A549 (cell line): ENCODE measurements at regions not wholly inside any gene's neighbourhood (a gene's known extent, or its start where the extent isn't known, plus 50 kb on each side); places are given as distances from the start of the nearest gene placed in this dataset.
A peak's percentile ranks its signal among the peaks of the same experiment; 100 is the strongest.

Experiments
- ATAC-seq, 2 experiments: fragments of 200-7000 bp in 1 of 2; fragments of >200 bp in 1 of 2; cut with Nextera tagmentation in 1 of 2; cut with Tn5 transposase in 1 of 2; 3 replicates each; pipeline versions ENCODE4 v1.8.0 to v1.9.1; 2018 to 2020; ENCODE audit warnings: mild to moderate bottlenecking in 1 of 2, moderate library complexity in 1 of 2
- CTCF ChIA-PET: fragments of 300-600 bp; sonication (Branson Sonifier 250); formaldehyde crosslinking; extraction: SDS; loops from one replicate; lab custom pipeline; 2021; ENCODE audit warnings: antibody characterized with exemption, inconsistent platforms; lab: Yijun Ruan, JAX
- POLR2A ChIA-PET: fragments of 350-600 bp; formaldehyde crosslinking; extraction: SDS; loops from one replicate; lab custom pipeline; 2021; ENCODE audit warnings: antibody characterized with exemption, inconsistent platforms; lab: Yijun Ruan, JAX
- DNase-seq, 2 experiments: peaks; one replicate each; pipeline versions ENCODE4 v3.0.0 to v3.0.0-alpha.2; 2011 to 2016; ENCODE audit warnings: low read depth in 1 of 2, low spot score in 1 of 2
- FAIRE-seq: peaks from 2 replicates; lab custom pipeline; 2011; peaks lifted over from hg19 to GRCh38; lab: Jason Lieb, UNC
- H3K27ac ChIP-seq, 2 experiments: fragments of >200 bp; sonication (Bioruptor Twin); formaldehyde crosslinking; 3 replicates each; pipeline ENCODE4 v1.5.1; 2016 to 2017
- H3K4me1 ChIP-seq: fragments of >200 bp; sonication (Bioruptor Twin); formaldehyde crosslinking; 3 replicates; pipeline ENCODE4 v1.6.1; 2016
- H3K4me2 ChIP-seq: fragments of >200 bp; sonication (Bioruptor Twin); formaldehyde crosslinking; 3 replicates; pipeline ENCODE4 v1.6.1; 2016
- H3K4me3 ChIP-seq: fragments of >200 bp; sonication (Bioruptor Twin); formaldehyde crosslinking; 3 replicates; pipeline ENCODE4 v1.5.1; 2016
- H3K9me3 ChIP-seq: fragments of >200 bp; sonication (Bioruptor Twin); formaldehyde crosslinking; 3 replicates; pipeline ENCODE4 v1.6.1; 2016
- CBX2 ChIP-seq: fragments of 200-600 bp; sonication (generic); IDR thresholded peaks from 2 replicates; pipeline ENCODE4 v1.6.1; 2016; ENCODE audit warnings: low read depth, mild to moderate bottlenecking, borderline replicate concordance
- EHF ChIP-seq: fragments of 250-450 bp; sonication (Bioruptor Pico); IDR thresholded peaks from 2 replicates; pipeline ENCODE4 v1.5.0; 2020; ENCODE audit warnings: mild to moderate bottlenecking
- FOSB ChIP-seq: fragments of 250-450 bp; sonication (Bioruptor Pico); IDR thresholded peaks from 2 replicates; pipeline ENCODE4 v1.5.0; 2020; ENCODE audit warnings: mild to moderate bottlenecking, moderate library complexity
- FOXS1 ChIP-seq: fragments of 250-450 bp; sonication (Bioruptor Pico); IDR thresholded peaks from 2 replicates; pipeline ENCODE4 v1.5.0; 2020; ENCODE audit warnings: mild to moderate bottlenecking, moderate library complexity
- HOXA7 ChIP-seq: fragments of 250-450 bp; sonication (Bioruptor Pico); IDR thresholded peaks from 2 replicates; pipeline ENCODE4 v1.5.0; 2020; ENCODE audit warnings: mild to moderate bottlenecking, moderate library complexity
- HOXB13 ChIP-seq: fragments of 250-450 bp; sonication (Bioruptor Pico); IDR thresholded peaks from 2 replicates; pipeline ENCODE4 v1.5.0; 2020; ENCODE audit warnings: low read depth, mild to moderate bottlenecking, moderate library complexity
- HOXB5 ChIP-seq: fragments of 250-450 bp; sonication (Bioruptor Pico); IDR thresholded peaks from 2 replicates; pipeline ENCODE4 v1.5.0; 2020; ENCODE audit warnings: mild to moderate bottlenecking, moderate library complexity
- JUN ChIP-seq, 2 experiments: fragments of >200 bp; sonication (Bioruptor Twin); formaldehyde crosslinking; IDR thresholded peaks; 2 replicates in 1 of 2; 3 replicates in 1 of 2; pipeline ENCODE4 v1.6.1; 2016 to 2017
- KDM1A ChIP-seq: fragments of 200-600 bp; sonication (generic); IDR thresholded peaks from 2 replicates; pipeline ENCODE4 v1.6.1; 2016; ENCODE audit warnings: low read depth, mild to moderate bottlenecking
- KDM5A ChIP-seq: fragments of 200-600 bp; sonication (generic); IDR thresholded peaks from 2 replicates; pipeline ENCODE4 v1.6.1; 2016; ENCODE audit warnings: antibody characterized with exemption, mild to moderate bottlenecking
- MAFK ChIP-seq: fragments of 450-650 bp; IDR thresholded peaks from 2 replicates; pipeline ENCODE4 v1.6.1; 2014; ENCODE audit not compliant: partially characterized antibody
- MYC ChIP-seq: IDR thresholded peaks from 2 replicates; pipeline ENCODE4 v1.6.1; 2012; ENCODE audit warnings: mild to moderate bottlenecking, inconsistent platforms, low read length, improper control_type of control experiment, borderline replicate concordance
- NFE2L2 ChIP-seq: fragments of 150-350 bp; conservative IDR thresholded peaks from 2 replicates; pipeline ENCODE4 v1.6.1; 2014; ENCODE audit warnings: low read length
- POLR2A ChIP-seq: IDR thresholded peaks from 2 replicates; pipeline ENCODE4 v1.6.1; 2012; ENCODE audit warnings: mild to moderate bottlenecking, low read length
- RARB ChIP-seq: fragments of 250-450 bp; sonication (Bioruptor Pico); IDR thresholded peaks from 2 replicates; pipeline ENCODE4 v1.8.0; 2021; ENCODE audit warnings: mild to moderate bottlenecking, moderate library complexity
- RNF2 ChIP-seq: fragments of 200-600 bp; sonication (generic); IDR thresholded peaks from 2 replicates; pipeline ENCODE4 v1.6.1; 2016; ENCODE audit warnings: low read depth, mild to moderate bottlenecking, antibody characterized with exemption, moderate library complexity, borderline replicate concordance
- WGBS: methylation state at CpG from one replicate; pipeline ENCODE4 v1.1.6; 2017; ENCODE audit errors: missing lambda C conversion rate; 5-methylcytosine and 5-hydroxymethylcytosine counted together
- TF ChIP-seq, protein P1 (sequence below): fragments of >200 bp; sonication (Bioruptor Twin); formaldehyde crosslinking; IDR thresholded peaks from 3 replicates; pipeline ENCODE4 v1.5.1; 2016

DNA sequence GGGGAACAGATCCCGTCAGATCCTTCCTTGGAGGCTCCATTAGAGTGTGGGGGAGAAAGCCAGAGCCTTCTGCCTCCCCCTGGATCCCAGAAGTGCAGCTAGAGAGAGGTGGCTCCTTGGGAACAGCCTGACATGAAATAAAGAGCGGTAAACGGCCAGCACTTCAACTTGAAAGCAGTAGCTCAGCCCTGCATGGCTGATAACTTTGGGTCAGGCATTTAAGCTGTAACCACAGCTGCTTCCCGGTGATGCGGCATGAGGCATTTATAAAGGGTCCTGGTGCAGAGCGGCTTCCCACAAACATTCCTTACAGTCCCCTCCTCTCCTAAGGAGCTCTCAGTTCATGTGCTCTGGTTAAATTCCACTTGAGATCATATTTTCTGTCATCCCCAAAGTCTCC lies 960.3 kb downstream of the VRK1 start:
- TF ChIP-seq FOXS1 (CRISPR knock-in tag) (no peak), CBX2 (no peak), POLR2A (no peak), NFE2L2 (no peak), JUN (IDR thresholded peaks at IDR 0.05) (no peak)
- no peaks in the 10 kb centered on the region for H3K4me1 ChIP-seq
- no peak overlapping the region for H3K27ac ChIP-seq
- H3K4me2 ChIP-seq = no peak overlapping the region
- no peak overlapping the region for H3K4me3 ChIP-seq
- FAIRE-seq (no peak), DNase-seq (no peak), ATAC-seq (no peak)
- no peaks in the 10 kb centered on the region for H3K9me3 ChIP-seq
- 57% methylated on average over 4 of the region's 6 CpGs for WGBS
- ChIA-PET POLR2A (no interaction called here), CTCF (no interaction called here)

DNA sequence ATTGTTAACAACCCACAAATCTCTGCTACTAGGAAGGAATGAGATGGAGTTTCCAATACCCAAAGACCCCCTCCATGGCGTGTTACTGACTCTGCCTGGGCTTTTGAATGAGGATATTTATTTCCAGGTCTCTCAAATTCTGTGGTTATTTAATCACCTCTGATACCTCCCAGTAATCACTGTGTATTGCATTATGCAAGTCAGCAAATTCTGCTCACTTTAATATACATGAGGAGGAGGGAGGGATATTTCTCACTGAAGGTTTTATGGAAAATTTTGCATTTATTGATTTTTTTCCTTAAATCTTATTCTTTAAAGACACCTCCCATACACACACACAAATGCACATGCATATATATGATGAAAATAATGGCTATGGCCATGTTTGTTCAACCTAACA lies 962.9 kb downstream of the VRK1 start:
- ChIA-PET POLR2A (no interaction called here), CTCF (no interaction called here)
- FAIRE-seq (no peak), DNase-seq (no peak), ATAC-seq (no peak)
- Histone ChIP-seq H3K9me3 (no peaks in the 10 kb centered on the region), H3K4me1 (no peaks in the 10 kb centered on the region), H3K4me2 (no peak overlapping the region), H3K27ac (no peak overlapping the region), H3K4me3 (no peak overlapping the region)
- TF ChIP-seq MAFK (peak; percentile 85), EHF (CRISPR knock-in tag) (no peak)
- 3% methylated on average over 1 of the region's 1 CpG for WGBS

DNA sequence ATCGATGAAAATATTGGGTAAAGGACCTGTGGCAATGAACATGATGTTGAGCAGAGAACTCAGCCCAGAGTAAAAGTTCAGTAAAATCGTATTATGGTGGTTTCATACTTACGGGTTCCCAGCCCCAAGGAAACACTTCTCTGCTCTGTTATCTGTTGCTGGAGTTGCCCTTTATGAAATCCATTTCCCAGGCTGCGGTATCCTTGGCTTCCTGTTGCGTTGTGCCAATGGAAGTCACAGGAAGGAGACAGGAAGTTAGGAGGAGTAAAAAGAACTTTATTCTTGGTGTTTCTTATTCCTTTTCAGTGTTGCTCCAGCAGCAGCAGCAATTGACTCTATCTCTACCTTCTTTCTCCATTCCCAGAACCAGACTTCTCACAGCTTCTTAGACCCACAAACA lies 965.2 kb downstream of the VRK1 start:
- no peaks in the 10 kb centered on the region for H3K9me3 ChIP-seq
- no peak overlapping the region for H3K4me2 ChIP-seq
- TF ChIP-seq RARB (CRISPR knock-in tag) = no peak
- POLR2A ChIA-PET = no interaction called here
- no peak overlapping the region for H3K27ac ChIP-seq
- WGBS = 6% methylated on average over 5 of the region's 5 CpGs
- no peak for FAIRE-seq
- CTCF ChIA-PET = interaction anchor here (0.5 kb wide), 1 partner anchor 244 kb away, joined by 4 read pairs; no protein-coding TSS in a partner anchor
- H3K4me1 ChIP-seq = no peaks in the 10 kb centered on the region
- ATAC-seq = no peak
- no peak overlapping the region for H3K4me3 ChIP-seq
- no peak for DNase-seq

DNA sequence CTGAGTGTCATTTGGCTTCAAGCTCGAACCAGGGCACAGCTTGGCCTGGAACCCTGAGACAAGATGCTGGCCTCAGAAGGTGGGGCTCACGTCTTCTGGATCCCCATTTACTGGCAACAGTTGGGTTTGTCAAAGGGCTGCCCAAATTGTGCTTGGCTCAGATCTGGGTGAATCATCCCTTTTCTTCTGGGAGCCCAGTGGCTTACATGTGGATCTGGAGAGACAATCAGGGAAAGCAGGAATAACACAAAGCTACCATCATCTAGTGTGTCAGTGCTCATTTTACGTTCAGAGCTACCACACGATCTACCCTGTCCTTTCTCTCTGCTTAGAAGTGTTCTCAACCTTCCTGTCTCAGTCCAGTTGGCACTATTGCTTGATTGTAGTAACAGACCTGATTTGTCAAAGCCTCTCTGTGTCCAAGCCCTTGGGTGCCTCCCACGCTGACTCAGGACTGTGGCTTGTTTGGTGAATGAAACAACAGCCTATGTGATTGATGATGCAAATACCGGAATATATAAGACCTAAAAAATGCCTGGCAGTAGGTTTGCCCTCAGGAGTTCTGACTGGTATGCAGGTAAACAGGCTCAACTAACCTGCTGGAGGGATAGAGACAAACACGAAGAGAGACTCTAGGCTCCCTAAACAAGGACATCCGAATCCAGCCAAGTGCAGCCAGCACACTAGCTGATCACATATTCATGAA lies 974.3 kb downstream of the VRK1 start:
- H3K4me1 ChIP-seq = no peaks in the 10 kb centered on the region
- H3K27ac ChIP-seq = no peak overlapping the region
- H3K9me3 ChIP-seq = no peaks in the 10 kb centered on the region
- no peak for TF ChIP-seq FOSB (CRISPR knock-in tag)
- TF ChIP-seq HOXB5 (CRISPR knock-in tag) = no peak
- TF ChIP-seq, protein P1, sequence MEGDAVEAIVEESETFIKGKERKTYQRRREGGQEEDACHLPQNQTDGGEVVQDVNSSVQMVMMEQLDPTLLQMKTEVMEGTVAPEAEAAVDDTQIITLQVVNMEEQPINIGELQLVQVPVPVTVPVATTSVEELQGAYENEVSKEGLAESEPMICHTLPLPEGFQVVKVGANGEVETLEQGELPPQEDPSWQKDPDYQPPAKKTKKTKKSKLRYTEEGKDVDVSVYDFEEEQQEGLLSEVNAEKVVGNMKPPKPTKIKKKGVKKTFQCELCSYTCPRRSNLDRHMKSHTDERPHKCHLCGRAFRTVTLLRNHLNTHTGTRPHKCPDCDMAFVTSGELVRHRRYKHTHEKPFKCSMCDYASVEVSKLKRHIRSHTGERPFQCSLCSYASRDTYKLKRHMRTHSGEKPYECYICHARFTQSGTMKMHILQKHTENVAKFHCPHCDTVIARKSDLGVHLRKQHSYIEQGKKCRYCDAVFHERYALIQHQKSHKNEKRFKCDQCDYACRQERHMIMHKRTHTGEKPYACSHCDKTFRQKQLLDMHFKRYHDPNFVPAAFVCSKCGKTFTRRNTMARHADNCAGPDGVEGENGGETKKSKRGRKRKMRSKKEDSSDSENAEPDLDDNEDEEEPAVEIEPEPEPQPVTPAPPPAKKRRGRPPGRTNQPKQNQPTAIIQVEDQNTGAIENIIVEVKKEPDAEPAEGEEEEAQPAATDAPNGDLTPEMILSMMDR = no peak
- no peak for TF ChIP-seq KDM5A
- no peak for TF ChIP-seq NFE2L2
- no peak for TF ChIP-seq KDM1A
- TF ChIP-seq MYC = no peak
- TF ChIP-seq HOXB13 (CRISPR knock-in tag) = no peak
- TF ChIP-seq RNF2 = no peak
- no peak for TF ChIP-seq HOXA7
- FAIRE-seq (no peak), DNase-seq (no peak), ATAC-seq (no peak)
- CTCF ChIA-PET = no interaction called here
- WGBS = 2% methylated on average over 8 of the region's 8 CpGs
- no peak overlapping the region for H3K4me3 ChIP-seq
- POLR2A ChIA-PET = no interaction called here
- no peak overlapping the region for H3K4me2 ChIP-seq

DNA sequence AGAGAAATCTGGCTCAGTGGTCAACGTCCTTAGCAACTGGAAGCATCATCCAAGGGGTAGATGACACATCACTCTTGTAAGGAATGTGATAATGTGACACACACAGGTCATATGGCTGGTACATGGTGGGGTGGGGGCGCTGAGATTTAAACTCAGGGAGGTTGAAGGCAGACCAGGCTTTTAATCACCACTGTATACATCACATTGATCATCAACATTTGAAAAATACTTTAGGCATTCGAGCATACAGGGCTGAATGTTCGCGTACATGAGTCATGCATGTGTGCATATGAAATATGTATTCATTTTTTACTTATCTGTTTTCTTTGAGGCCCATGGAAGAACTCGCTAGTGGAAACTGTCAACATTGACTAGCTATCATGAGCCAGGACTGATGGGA lies 976.4 kb downstream of the VRK1 start:
- ChIA-PET CTCF (no interaction called here), POLR2A (no interaction called here)
- Histone ChIP-seq H3K4me3 (no peak overlapping the region), H3K27ac (no peak overlapping the region), H3K9me3 (no peaks in the 10 kb centered on the region), H3K4me2 (no peak overlapping the region), H3K4me1 (no peaks in the 10 kb centered on the region)
- no peak for TF ChIP-seq CBX2
- DNase-seq (no peak), FAIRE-seq (no peak), ATAC-seq (no peak)
- 29% methylated on average over 6 of the region's 6 CpGs for WGBS
